ENCODE measurements at regions not wholly inside any gene's neighbourhood (a gene's known extent, or its start where the extent isn't known, plus 50 kb on each side); places are given as distances from the start of the nearest gene placed in this dataset.
"Not testable (repeated sequence)": the region's sequence is repeated elsewhere in the genome, so short reads cannot be mapped to it uniquely, and the experiment has no call there.

DNA sequence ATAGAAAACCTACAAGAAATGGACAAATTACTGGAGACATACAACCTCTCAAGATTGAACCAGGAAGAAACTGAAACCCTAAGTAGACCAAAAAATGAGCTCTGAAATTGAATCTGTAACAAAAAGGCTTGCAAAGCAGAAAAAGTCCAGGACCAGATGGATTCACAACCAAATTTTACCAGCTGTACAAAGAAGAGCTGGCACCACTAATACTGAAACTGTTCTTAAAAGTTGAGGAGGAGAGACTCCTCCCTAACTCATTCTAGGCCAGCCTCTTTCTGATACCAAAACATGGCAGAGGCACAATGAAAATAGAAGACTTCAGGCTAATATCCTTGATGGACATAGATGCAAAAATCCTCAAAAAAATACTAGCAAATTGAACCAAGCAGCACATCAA is 542.3 kb downstream of the CYLC2 start:
- DNase-seq, result no peak
- intact Hi-C loops (cut with DNase I; ENCODE audit: low total_unique reads), result no loop called here
- TF ChIP-seq POLR2A (IDR thresholded peaks at IDR 0.05), result no peak
- TF ChIP-seq CTCF (IDR thresholded peaks at IDR 0.05), result no peak
- Histone ChIP-seq H3K9me3 (no peaks in the 10 kb centered on the region), H3K4me3 (no peak overlapping the region), H3K27me3 (no peaks in the 10 kb centered on the region), H3K36me3 (no peaks in the 10 kb centered on the region), H3K27ac (no peak overlapping the region), H3K4me1 (no peaks in the 10 kb centered on the region)

DNA sequence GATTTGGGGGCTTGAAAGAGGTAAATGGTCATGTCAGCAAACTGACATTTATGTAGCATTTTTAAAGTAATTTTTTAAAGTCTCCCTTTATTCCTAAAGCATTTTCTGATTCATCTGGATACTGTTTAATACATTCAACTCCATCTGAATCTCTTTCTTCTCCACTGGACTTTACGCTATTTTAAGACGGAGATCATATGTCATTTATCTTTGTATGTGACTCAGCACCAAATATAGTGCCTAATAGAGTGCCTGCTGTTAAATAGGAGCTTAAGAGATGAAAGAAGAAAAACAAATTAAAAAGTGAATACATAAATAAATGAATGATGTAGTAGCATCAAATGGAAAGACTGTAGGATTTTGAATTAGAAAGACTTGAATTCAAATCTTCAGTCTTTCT is 548.8 kb upstream of the SMC2 start:
- H3K27ac ChIP-seq, result no peak overlapping the region
- no peak for DNase-seq
- H3K4me1 ChIP-seq, result no peaks in the 10 kb centered on the region
- H3K9me3 ChIP-seq, result no peaks in the 10 kb centered on the region
- H3K27me3 ChIP-seq, result no peaks in the 10 kb centered on the region
- no peaks in the 10 kb centered on the region for H3K36me3 ChIP-seq
- intact Hi-C loops (cut with DNase I; ENCODE audit: low total_unique reads), result no loop called here
- TF ChIP-seq POLR2A (IDR thresholded peaks at IDR 0.05), result no peak
- TF ChIP-seq CTCF (IDR thresholded peaks at IDR 0.05), result no peak
- H3K4me3 ChIP-seq, result no peak overlapping the region

DNA sequence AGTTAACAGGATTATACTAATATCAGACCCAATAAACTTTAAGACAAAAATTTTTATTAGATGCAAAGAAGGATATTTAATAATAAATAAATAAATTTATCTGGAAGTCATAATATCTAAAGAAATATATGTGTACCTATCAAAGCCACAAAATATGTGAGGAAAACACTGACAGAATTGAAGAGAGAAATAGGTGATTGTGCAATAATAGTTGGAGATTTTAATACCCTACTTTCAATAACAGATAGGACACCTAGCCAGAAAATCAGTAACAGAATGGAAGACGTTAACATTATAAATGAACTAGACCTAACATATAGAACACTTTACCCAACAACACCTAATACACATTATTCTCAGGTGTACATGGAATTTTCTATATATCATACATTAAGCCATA is 541.4 kb upstream of the SMC2 start:
- H3K4me3 ChIP-seq, result no peak overlapping the region
- no peak for TF ChIP-seq POLR2A (IDR thresholded peaks at IDR 0.05)
- intact Hi-C loops (cut with DNase I; ENCODE audit: low total_unique reads), result no loop called here
- no peaks in the 10 kb centered on the region for H3K4me1 ChIP-seq
- no peaks in the 10 kb centered on the region for H3K9me3 ChIP-seq
- no peaks in the 10 kb centered on the region for H3K36me3 ChIP-seq
- H3K27me3 ChIP-seq, result no peaks in the 10 kb centered on the region
- DNase-seq, result no peak
- H3K27ac ChIP-seq, result no peak overlapping the region

DNA sequence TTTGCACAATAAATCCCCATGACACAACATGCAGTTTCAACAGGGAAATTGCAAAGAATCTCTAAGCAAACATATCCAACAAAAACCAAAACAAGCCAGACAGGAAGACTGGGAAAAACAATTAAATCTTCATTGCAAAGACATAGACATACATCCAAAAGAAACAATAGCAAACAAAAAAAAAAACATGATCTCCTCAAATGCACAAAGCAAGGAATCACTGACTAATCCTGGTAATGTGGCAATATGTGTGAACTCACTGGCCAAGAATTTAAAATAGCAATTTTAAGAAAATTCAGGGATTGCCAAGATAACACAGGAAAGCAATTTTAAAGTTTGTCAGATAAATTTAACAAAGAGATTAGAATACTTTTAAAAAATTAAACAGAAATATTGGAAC is 520.1 kb upstream of the SMC2 start:
- Histone ChIP-seq H3K36me3 (no peaks in the 10 kb centered on the region), H3K27me3 (no peaks in the 10 kb centered on the region), H3K4me3 (no peak overlapping the region), H3K9me3 (no peaks in the 10 kb centered on the region), H3K4me1 (no peaks in the 10 kb centered on the region), H3K27ac (no peak overlapping the region)
- TF ChIP-seq POLR2A (IDR thresholded peaks at IDR 0.05) (no peak), CTCF (IDR thresholded peaks at IDR 0.05) (no peak)
- intact Hi-C loops (cut with DNase I; ENCODE audit: low total_unique reads), result no loop called here
- no peak for DNase-seq

DNA sequence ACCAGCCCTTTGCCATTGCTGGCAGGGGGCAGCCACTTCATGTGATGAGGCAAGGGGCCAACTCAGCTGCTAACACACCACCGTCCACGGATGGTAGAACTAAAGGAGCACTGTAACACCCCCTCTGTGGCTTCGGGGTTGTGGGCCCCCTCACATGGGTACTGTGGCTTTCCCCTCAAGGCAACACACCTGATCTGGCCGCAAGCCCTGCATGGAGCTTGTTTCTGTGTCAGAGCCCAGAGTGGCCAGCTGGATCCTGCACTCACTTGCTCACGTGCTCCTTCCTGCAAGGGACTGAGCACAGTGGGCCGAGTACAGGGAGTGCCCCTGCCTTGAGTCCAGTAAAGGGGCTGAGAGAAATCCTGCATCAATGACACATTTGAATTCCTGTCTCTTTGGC is 507.4 kb upstream of the SMC2 start:
- H3K36me3 ChIP-seq, result no peaks in the 10 kb centered on the region
- no peak for TF ChIP-seq CTCF (IDR thresholded peaks at IDR 0.05)
- no peak for TF ChIP-seq POLR2A (IDR thresholded peaks at IDR 0.05)
- H3K27me3 ChIP-seq, result no peaks in the 10 kb centered on the region
- no peaks in the 10 kb centered on the region for H3K9me3 ChIP-seq
- H3K4me3 ChIP-seq, result no peak overlapping the region
- H3K27ac ChIP-seq, result no peak overlapping the region
- no peak for DNase-seq
- H3K4me1 ChIP-seq, result no peaks in the 10 kb centered on the region
- intact Hi-C loops (cut with DNase I; ENCODE audit: low total_unique reads), result no loop called here

DNA sequence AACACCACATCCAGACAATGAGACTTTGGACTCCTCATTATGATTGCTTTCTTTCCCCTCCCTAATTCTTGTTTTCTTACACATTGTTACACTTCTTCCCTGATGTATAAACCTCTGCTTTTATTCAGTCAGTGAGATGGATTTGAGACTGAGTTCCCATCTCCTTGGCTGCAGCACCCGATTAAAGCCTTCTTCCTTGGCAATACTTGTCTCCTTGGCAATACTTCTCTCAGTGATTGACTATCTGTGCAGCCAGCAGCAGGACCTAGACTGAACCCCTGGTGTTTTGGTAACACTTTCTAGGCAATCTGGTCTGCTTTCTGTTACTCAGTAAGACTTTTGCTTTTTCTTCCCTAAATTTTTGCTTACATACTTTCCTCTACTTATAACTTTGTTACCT is 492.8 kb upstream of the SMC2 start:
- intact Hi-C loops (cut with DNase I; ENCODE audit: low total_unique reads), result no loop called here
- DNase-seq, result no peak
- TF ChIP-seq POLR2A (IDR thresholded peaks at IDR 0.05) (no peak), CTCF (IDR thresholded peaks at IDR 0.05) (no peak)

GRCh38 chr9:103611950-103612349 is 482.2 kb upstream of the SMC2 start:
- H3K27me3 ChIP-seq; H3K9me3 ChIP-seq; DNase-seq; H3K4me3 ChIP-seq; H3K27ac ChIP-seq; H3K4me1 ChIP-seq; intact Hi-C loops (cut with DNase I; ENCODE audit: low total_unique reads); H3K36me3 ChIP-seq: not testable (repeated sequence)

More for the DNA sequence above, 492.8 kb upstream of the SMC2 start:
- Histone ChIP-seq H3K4me3 (no peak overlapping the region), H3K9me3 (no peaks in the 10 kb centered on the region), H3K4me1 (no peaks in the 10 kb centered on the region), H3K27me3 (no peaks in the 10 kb centered on the region), H3K27ac (no peak overlapping the region), H3K36me3 (no peaks in the 10 kb centered on the region)
